ENCODE measurements at regions not wholly inside any gene's neighbourhood (a gene's known extent, or its start where the extent isn't known, plus 50 kb on each side); places are given as distances from the start of the nearest gene placed in this dataset.

GRCh38 chr2:8211384-8211783, 470.5 kb upstream of the ID2 start:
- TF ChIP-seq SIN3A (IDR thresholded peaks at IDR 0.05; ENCODE audit: borderline replicate concordance, insufficient read depth, low read length) (no peak), POLR2AphosphoS5 (IDR thresholded peaks at IDR 0.05; ENCODE audit: low read depth, low read length) (no peak), TAF1 (IDR thresholded peaks at IDR 0.05; ENCODE audit: borderline replicate concordance, insufficient read depth, low read length) (no peak), FOXP2 (optimal IDR thresholded peaks at IDR 0.05; ENCODE audit: borderline replicate concordance, extremely low read depth, extremely low read length, insufficient read depth) (no peak), REST (IDR thresholded peaks at IDR 0.05; ENCODE audit: insufficient read depth in 1 of 2, low read depth in 2 of 2, low read length in 2 of 2) (no peak)

GRCh38 chr2:8212239-8212638, 469.6 kb upstream of the ID2 start:
- TF ChIP-seq POLR2AphosphoS5 (IDR thresholded peaks at IDR 0.05; ENCODE audit: low read depth, low read length) (no peak), TAF1 (IDR thresholded peaks at IDR 0.05; ENCODE audit: borderline replicate concordance, insufficient read depth, low read length) (no peak), FOXP2 (optimal IDR thresholded peaks at IDR 0.05; ENCODE audit: borderline replicate concordance, extremely low read depth, extremely low read length, insufficient read depth) (no peak), SIN3A (IDR thresholded peaks at IDR 0.05; ENCODE audit: borderline replicate concordance, insufficient read depth, low read length) (no peak), REST (IDR thresholded peaks at IDR 0.05; ENCODE audit: insufficient read depth in 1 of 2, low read depth in 2 of 2, low read length in 2 of 2) (no peak)

- TF ChIP-seq SIN3A (IDR thresholded peaks at IDR 0.05; ENCODE audit: borderline replicate concordance, insufficient read depth, low read length), result no peak
- no peak for TF ChIP-seq FOXP2 (optimal IDR thresholded peaks at IDR 0.05; ENCODE audit: borderline replicate concordance, extremely low read depth, extremely low read length, insufficient read depth)
- no peak for TF ChIP-seq POLR2AphosphoS5 (IDR thresholded peaks at IDR 0.05; ENCODE audit: low read depth, low read length)
These were observed 467.7 kb upstream of the ID2 start for GRCh38 chr2:8214036-8214615.

- TF ChIP-seq TAF1 (IDR thresholded peaks at IDR 0.05; ENCODE audit: borderline replicate concordance, insufficient read depth, low read length) (no peak), REST (IDR thresholded peaks at IDR 0.05; ENCODE audit: insufficient read depth in 1 of 2, low read depth in 2 of 2, low read length in 2 of 2) (no peak), POLR2AphosphoS5 (IDR thresholded peaks at IDR 0.05; ENCODE audit: low read depth, low read length) (no peak), SIN3A (IDR thresholded peaks at IDR 0.05; ENCODE audit: borderline replicate concordance, insufficient read depth, low read length) (no peak), FOXP2 (optimal IDR thresholded peaks at IDR 0.05; ENCODE audit: borderline replicate concordance, extremely low read depth, extremely low read length, insufficient read depth) (no peak)
These were observed 466.5 kb upstream of the ID2 start for GRCh38 chr2:8215159-8215863.

GRCh38 chr2:8215982-8216381, 465.9 kb upstream of the ID2 start:
- TF ChIP-seq SIN3A (IDR thresholded peaks at IDR 0.05; ENCODE audit: borderline replicate concordance, insufficient read depth, low read length) (no peak), POLR2AphosphoS5 (IDR thresholded peaks at IDR 0.05; ENCODE audit: low read depth, low read length) (no peak), FOXP2 (optimal IDR thresholded peaks at IDR 0.05; ENCODE audit: borderline replicate concordance, extremely low read depth, extremely low read length, insufficient read depth) (no peak), TAF1 (IDR thresholded peaks at IDR 0.05; ENCODE audit: borderline replicate concordance, insufficient read depth, low read length) (no peak)

- no peak for TF ChIP-seq REST (IDR thresholded peaks at IDR 0.05; ENCODE audit: insufficient read depth in 1 of 2, low read depth in 2 of 2, low read length in 2 of 2)
- TF ChIP-seq POLR2AphosphoS5 (IDR thresholded peaks at IDR 0.05; ENCODE audit: low read depth, low read length), result no peak
- TF ChIP-seq FOXP2 (optimal IDR thresholded peaks at IDR 0.05; ENCODE audit: borderline replicate concordance, extremely low read depth, extremely low read length, insufficient read depth), result no peak
- TF ChIP-seq TAF1 (IDR thresholded peaks at IDR 0.05; ENCODE audit: borderline replicate concordance, insufficient read depth, low read length), result no peak
- no peak for TF ChIP-seq SIN3A (IDR thresholded peaks at IDR 0.05; ENCODE audit: borderline replicate concordance, insufficient read depth, low read length)
These were observed 465.5 kb upstream of the ID2 start for GRCh38 chr2:8216397-8216796.
